ENCODE measurements at regions not wholly inside any gene's neighbourhood (a gene's known extent, or its start where the extent isn't known, plus 50 kb on each side); places are given as distances from the start of the nearest gene placed in this dataset.

- intact Hi-C loops (cut with micrococcal nuclease), result no loop called here
- no peaks in the 10 kb centered on the region for H3K36me3 Mint-ChIP-seq (ENCODE audit: low read depth)
- ChIA-PET POLR2A (no interaction called here), CTCF (no interaction called here)
- no peak overlapping the region for H3K27ac Mint-ChIP-seq
- no peaks in the 10 kb centered on the region for H3K4me1 Mint-ChIP-seq (ENCODE audit: low read depth)
- ATAC-seq (no peak), DNase-seq (no peak)
- no peak for TF ChIP-seq CTCF (IDR thresholded peaks at IDR 0.05)
- H3K9me3 Mint-ChIP-seq, result no peaks in the 10 kb centered on the region
- no peak overlapping the region for H3K4me3 Mint-ChIP-seq
- peaks cover 2% of the 10 kb centered on the region for H3K27me3 Mint-ChIP-seq
Measured at GRCh38 chr6:56821005-56821432, 133.9 kb upstream of the BEND6 start.

- no peak for TF ChIP-seq CTCF (IDR thresholded peaks at IDR 0.05)
- Mint-ChIP-seq H3K36me3 (ENCODE audit: low read depth) (no peaks in the 10 kb centered on the region), H3K27ac (no peak overlapping the region), H3K27me3 (peaks cover 2% of the 10 kb centered on the region), H3K4me3 (no peak overlapping the region), H3K4me1 (ENCODE audit: low read depth) (no peaks in the 10 kb centered on the region), H3K9me3 (no peaks in the 10 kb centered on the region)
- ChIA-PET CTCF (interaction anchor here (1.1 kb wide), 1 partner anchor 31 kb away, joined by 3 read pairs; no protein-coding TSS in a partner anchor), POLR2A (no interaction called here)
- DNase-seq, result no peak
- intact Hi-C loops (cut with micrococcal nuclease), result no loop called here
- ATAC-seq, result no peak
Measured at GRCh38 chr6:56820060-56820459, 134.8 kb upstream of the BEND6 start.

- Mint-ChIP-seq H3K36me3 (ENCODE audit: low read depth) (no peaks in the 10 kb centered on the region), H3K4me3 (no peak overlapping the region), H3K4me1 (ENCODE audit: low read depth) (no peaks in the 10 kb centered on the region), H3K27me3 (peaks cover 2% of the 10 kb centered on the region), H3K9me3 (no peaks in the 10 kb centered on the region), H3K27ac (no peak overlapping the region)
- intact Hi-C loops (cut with micrococcal nuclease), result no loop called here
- ATAC-seq, result no peak
- POLR2A ChIA-PET, result no interaction called here
- CTCF ChIA-PET, result interaction anchor here (1.1 kb wide), 1 partner anchor 32 kb away, joined by 3 read pairs; no protein-coding TSS in a partner anchor
- DNase-seq, result no peak
- no peak for TF ChIP-seq CTCF (IDR thresholded peaks at IDR 0.05)
Measured at GRCh38 chr6:56819604-56820003, 135.3 kb upstream of the BEND6 start.

GRCh38 chr6:56816370-56816769 is 138.5 kb upstream of the BEND6 start:
- Mint-ChIP-seq H3K27me3 (peaks cover 2% of the 10 kb centered on the region), H3K4me1 (ENCODE audit: low read depth) (no peaks in the 10 kb centered on the region), H3K4me3 (no peak overlapping the region), H3K9me3 (no peaks in the 10 kb centered on the region), H3K27ac (no peak overlapping the region), H3K36me3 (ENCODE audit: low read depth) (no peaks in the 10 kb centered on the region)
- ATAC-seq (no peak), DNase-seq (no peak)
- CTCF ChIA-PET, result no interaction called here
- POLR2A ChIA-PET, result no interaction called here
- no peak for TF ChIP-seq CTCF (IDR thresholded peaks at IDR 0.05)
- intact Hi-C loops (cut with micrococcal nuclease), result no loop called here

- Mint-ChIP-seq H3K27me3 (peaks cover 2% of the 10 kb centered on the region), H3K9me3 (no peaks in the 10 kb centered on the region), H3K36me3 (ENCODE audit: low read depth) (no peaks in the 10 kb centered on the region), H3K4me1 (ENCODE audit: low read depth) (no peaks in the 10 kb centered on the region), H3K27ac (no peak overlapping the region), H3K4me3 (no peak overlapping the region)
- DNase-seq (no peak), ATAC-seq (no peak)
- intact Hi-C loops (cut with micrococcal nuclease), result no loop called here
- POLR2A ChIA-PET, result no interaction called here
- CTCF ChIA-PET, result interaction anchor here (1.0 kb wide), 1 partner anchor 36 kb away, joined by 3 read pairs; no protein-coding TSS in a partner anchor
- no peak for TF ChIP-seq CTCF (IDR thresholded peaks at IDR 0.05)
Measured at GRCh38 chr6:56815436-56815835, 139.5 kb upstream of the BEND6 start.

Data from activated CD8-positive, alpha-beta T cell treated with anti-CD3 and anti-CD28 coated beads for 36 hours (primary cell).